Activated CD8-positive, alpha-beta memory T cell treated with anti-CD3 and anti-CD28 coated beads, Interleukin-2, amount 10 ng/mL, durations not matched to agents 7 days and 5 days (primary cell): ENCODE measurements at regions not wholly inside any gene's neighbourhood (a gene's known extent, or its start where the extent isn't known, plus 50 kb on each side); places are given as distances from the start of the nearest gene placed in this dataset. TPM values are rescaled to one million over a fixed set of nuclear protein-coding genes. Genes with fewer than 3 reads are reported as not detected.

Experiments used
- ATAC-seq: fragments of 150-1000 bp; cut with Tn5 transposase; one replicate; pipeline ENCODE4 v1.10.0; 2021; ENCODE audit warnings: moderate library complexity
- CTCF ChIA-PET: fragments of 350-600 bp; sonication (Branson Sonifier 250); formaldehyde crosslinking; loops from one replicate; lab custom pipeline; 2021; ENCODE audit warnings: antibody characterized with exemption; lab: Charles Lee
- DNase-seq: peaks from one replicate; pipeline ENCODE4 v3.0.0-alpha.2; 2020
- H3K27ac Mint-ChIP-seq: one replicate; pipeline ENCODE4 v1.8.0; 2021; ENCODE audit warnings: mild to moderate bottlenecking, mixed read lengths
- H3K27me3 Mint-ChIP-seq: one replicate; pipeline ENCODE4 v1.8.0; 2021; ENCODE audit warnings: mixed read lengths
- H3K36me3 Mint-ChIP-seq: one replicate; pipeline ENCODE4 v1.8.0; 2021; ENCODE audit warnings: mild to moderate bottlenecking, mixed read lengths
- H3K4me1 Mint-ChIP-seq: one replicate; pipeline ENCODE4 v1.8.0; 2021; ENCODE audit warnings: mixed read lengths
- H3K4me3 Mint-ChIP-seq: one replicate; pipeline ENCODE4 v1.8.0; 2021; ENCODE audit warnings: mild to moderate bottlenecking, moderate library complexity, mixed read lengths
- H3K9me3 Mint-ChIP-seq: one replicate; pipeline ENCODE4 v1.8.0; 2022; ENCODE audit warnings: low read depth, mixed read lengths
- microRNA-seq: library from miRNA; unstranded; fragments of <30 nt; microRNA quantifications from one replicate; pipeline ENCODE4 v1.2.0, GENCODE V29; 2022

- H3K36me3 Mint-ChIP-seq = no peaks in the 10 kb centered on the region
- no peak overlapping the region for H3K4me3 Mint-ChIP-seq
- no peak overlapping the region for H3K27ac Mint-ChIP-seq
- no peak for ATAC-seq
- peaks cover 15% of the 10 kb centered on the region for H3K9me3 Mint-ChIP-seq
- CTCF ChIA-PET = no interaction called here
- H3K27me3 Mint-ChIP-seq = no peaks in the 10 kb centered on the region
- no peaks in the 10 kb centered on the region for H3K4me1 Mint-ChIP-seq
- no peak for DNase-seq
These were observed 1669.6 kb downstream of the OTOL1 start for GRCh38 chr3:163166197-163166596.

GRCh38 chr3:163159306-163159705, 1662.7 kb downstream of the OTOL1 start:
- Mint-ChIP-seq H3K27ac (no peak overlapping the region), H3K9me3 (peaks cover 7% of the 10 kb centered on the region), H3K4me1 (no peaks in the 10 kb centered on the region), H3K4me3 (no peak overlapping the region), H3K27me3 (no peaks in the 10 kb centered on the region), H3K36me3 (no peaks in the 10 kb centered on the region)
- DNase-seq (no peak), ATAC-seq (no peak)
- CTCF ChIA-PET = no interaction called here

GRCh38 chr3:163139600-163139999, 1643.0 kb downstream of the OTOL1 start:
- Mint-ChIP-seq H3K4me3 (no peak overlapping the region), H3K4me1 (no peaks in the 10 kb centered on the region), H3K27me3 (no peaks in the 10 kb centered on the region), H3K9me3 (peaks cover 14% of the 10 kb centered on the region), H3K27ac (no peak overlapping the region), H3K36me3 (no peaks in the 10 kb centered on the region)
- ATAC-seq (no peak), DNase-seq (no peak)
- CTCF ChIA-PET = no interaction called here

- CTCF ChIA-PET = no interaction called here
- Mint-ChIP-seq H3K4me3 (no peak overlapping the region), H3K36me3 (no peaks in the 10 kb centered on the region), H3K9me3 (peaks cover 14% of the 10 kb centered on the region), H3K4me1 (no peaks in the 10 kb centered on the region), H3K27me3 (no peaks in the 10 kb centered on the region), H3K27ac (no peak overlapping the region)
- no peak for DNase-seq
- no peak for ATAC-seq
These were observed 1641.7 kb downstream of the OTOL1 start for GRCh38 chr3:163138258-163138657.

- DNase-seq (no peak), ATAC-seq (no peak)
- Mint-ChIP-seq H3K27ac (no peak overlapping the region), H3K4me1 (no peaks in the 10 kb centered on the region), H3K27me3 (no peaks in the 10 kb centered on the region), H3K36me3 (no peaks in the 10 kb centered on the region), H3K9me3 (peaks cover 5% of the 10 kb centered on the region), H3K4me3 (no peak overlapping the region)
- CTCF ChIA-PET = no interaction called here
These were observed 1635.5 kb downstream of the OTOL1 start for GRCh38 chr3:163132111-163132510.

- no peaks in the 10 kb centered on the region for H3K36me3 Mint-ChIP-seq
- no peaks in the 10 kb centered on the region for H3K4me1 Mint-ChIP-seq
- H3K9me3 Mint-ChIP-seq = peaks cover 3% of the 10 kb centered on the region
- DNase-seq (no peak), ATAC-seq (no peak)
- no peak overlapping the region for H3K4me3 Mint-ChIP-seq
- H3K27me3 Mint-ChIP-seq = no peaks in the 10 kb centered on the region
- no peak overlapping the region for H3K27ac Mint-ChIP-seq
- CTCF ChIA-PET = no interaction called here
These were observed 1632.7 kb downstream of the OTOL1 start for GRCh38 chr3:163129287-163129686.

GRCh38 chr3:163126115-163126514, 1629.5 kb downstream of the OTOL1 start:
- DNase-seq (no peak), ATAC-seq (no peak)
- Mint-ChIP-seq H3K4me1 (no peaks in the 10 kb centered on the region), H3K4me3 (no peak overlapping the region), H3K27ac (no peak overlapping the region), H3K9me3 (peaks cover 3% of the 10 kb centered on the region), H3K36me3 (no peaks in the 10 kb centered on the region), H3K27me3 (no peaks in the 10 kb centered on the region)
- CTCF ChIA-PET = no interaction called here

Small RNA genes lying in the stretch of these regions (microRNA-seq; reads per million reads assigned to microRNA genes)
- not detected for gene MIR1263
